ENCODE measurements at regions not wholly inside any gene's neighbourhood (a gene's known extent, or its start where the extent isn't known, plus 50 kb on each side); places are given as distances from the start of the nearest gene placed in this dataset.
"Not testable (repeated sequence)": the region's sequence is repeated elsewhere in the genome, so short reads cannot be mapped to it uniquely, and the experiment has no call there.

GRCh38 chr11:41789376-41789775 is 329.9 kb upstream of the LRRC4C start:
- H3K36me3 ChIP-seq: no peaks in the 10 kb centered on the region
- no peaks in the 10 kb centered on the region for H3K4me1 ChIP-seq (ENCODE audit: control insufficient read depth in 1 of 2, low read depth in 2 of 2)
- no peak overlapping the region for H3K4me3 ChIP-seq
- H3K9me3 ChIP-seq: no peaks in the 10 kb centered on the region
- ATAC-seq (ENCODE audit: insufficient number of reproducible peaks, low FRiP score, low read depth) (no peak), DNase-seq (ENCODE audit: low spot score) (no peak)
- no peaks in the 10 kb centered on the region for H3K27me3 ChIP-seq (replicated peaks; ENCODE audit: insufficient read depth)
- TF ChIP-seq CTCF (IDR thresholded peaks at IDR 0.05): no peak
- no peak overlapping the region for H3K27ac ChIP-seq

DNA sequence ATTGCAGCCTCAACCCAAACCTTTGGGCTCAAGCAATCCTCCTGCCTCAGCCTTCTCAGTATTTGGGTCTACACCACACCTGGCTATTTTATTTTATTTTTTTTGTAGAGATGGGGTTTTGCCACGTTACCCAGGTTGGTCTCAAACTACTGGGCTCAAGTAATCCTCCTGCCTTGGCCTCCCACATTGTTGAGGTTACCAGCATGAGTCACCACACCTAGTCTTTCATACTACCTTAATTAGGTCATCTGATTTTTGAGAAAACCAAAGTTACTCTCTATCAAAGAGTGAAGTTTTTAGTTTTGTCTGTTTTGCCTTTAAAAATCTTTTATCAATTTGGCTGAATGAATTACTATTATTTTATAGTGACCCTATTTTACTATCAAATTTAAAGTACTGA is 335.6 kb upstream of the LRRC4C start:
- no peak for TF ChIP-seq CTCF (IDR thresholded peaks at IDR 0.05)
- Histone ChIP-seq H3K4me1 (ENCODE audit: control insufficient read depth in 1 of 2, low read depth in 2 of 2) (no peaks in the 10 kb centered on the region), H3K9me3 (no peaks in the 10 kb centered on the region), H3K4me3 (no peak overlapping the region), H3K27ac (no peak overlapping the region), H3K27me3 (replicated peaks; ENCODE audit: insufficient read depth) (no peaks in the 10 kb centered on the region), H3K36me3 (no peaks in the 10 kb centered on the region)
- ATAC-seq (ENCODE audit: insufficient number of reproducible peaks, low FRiP score, low read depth) (no peak), DNase-seq (ENCODE audit: low spot score) (no peak)

DNA sequence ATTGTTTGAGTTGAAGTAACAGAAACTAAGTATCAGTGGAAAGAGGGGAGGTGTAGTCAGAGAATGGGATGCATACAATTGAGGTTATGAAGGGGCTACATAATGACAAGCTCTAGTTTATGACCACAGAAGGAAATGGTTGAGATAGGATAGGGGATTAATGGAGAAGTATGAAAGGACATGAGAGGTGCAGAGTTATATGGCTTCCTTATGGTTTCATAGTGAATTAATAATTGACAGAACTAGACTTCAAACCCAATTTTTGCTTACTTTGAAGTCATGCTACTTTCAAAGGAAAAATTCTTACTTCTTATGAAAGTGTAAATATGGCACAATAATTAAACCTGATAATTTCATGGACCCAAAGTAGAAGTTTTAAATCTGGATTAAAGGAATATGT is 340.3 kb upstream of the LRRC4C start:
- Histone ChIP-seq H3K4me3 (no peak overlapping the region), H3K27ac (no peak overlapping the region), H3K36me3 (no peaks in the 10 kb centered on the region), H3K9me3 (no peaks in the 10 kb centered on the region), H3K4me1 (ENCODE audit: control insufficient read depth in 1 of 2, low read depth in 2 of 2) (no peaks in the 10 kb centered on the region), H3K27me3 (replicated peaks; ENCODE audit: insufficient read depth) (no peaks in the 10 kb centered on the region)
- no peak for DNase-seq (ENCODE audit: low spot score)
- ATAC-seq (ENCODE audit: insufficient number of reproducible peaks, low FRiP score, low read depth): no peak
- no peak for TF ChIP-seq CTCF (IDR thresholded peaks at IDR 0.05)

DNA sequence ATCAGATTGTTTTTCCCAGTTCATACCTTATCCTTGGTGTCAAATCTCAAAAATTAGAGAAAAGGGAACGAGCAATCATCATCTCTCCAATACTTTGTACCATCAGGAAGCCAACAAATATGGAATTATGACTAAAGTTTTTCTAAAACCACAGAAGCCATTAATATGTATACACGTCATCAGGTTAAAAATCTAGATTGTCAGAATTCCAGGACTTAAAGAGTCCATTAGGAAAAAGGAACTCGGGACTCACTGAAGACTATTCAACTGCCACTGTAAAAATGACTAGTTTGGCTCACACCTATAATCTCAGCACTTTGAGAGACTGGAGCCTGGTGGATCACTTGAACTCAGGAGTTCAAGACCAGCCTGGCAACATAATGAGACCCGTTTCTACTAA is 344.4 kb upstream of the LRRC4C start:
- Histone ChIP-seq H3K9me3 (no peaks in the 10 kb centered on the region), H3K27me3 (replicated peaks; ENCODE audit: insufficient read depth) (no peaks in the 10 kb centered on the region), H3K36me3 (no peaks in the 10 kb centered on the region), H3K4me1 (ENCODE audit: control insufficient read depth in 1 of 2, low read depth in 2 of 2) (no peaks in the 10 kb centered on the region), H3K27ac (no peak overlapping the region), H3K4me3 (no peak overlapping the region)
- ATAC-seq (ENCODE audit: insufficient number of reproducible peaks, low FRiP score, low read depth) (no peak), DNase-seq (ENCODE audit: low spot score) (no peak)
- no peak for TF ChIP-seq CTCF (IDR thresholded peaks at IDR 0.05)

DNA sequence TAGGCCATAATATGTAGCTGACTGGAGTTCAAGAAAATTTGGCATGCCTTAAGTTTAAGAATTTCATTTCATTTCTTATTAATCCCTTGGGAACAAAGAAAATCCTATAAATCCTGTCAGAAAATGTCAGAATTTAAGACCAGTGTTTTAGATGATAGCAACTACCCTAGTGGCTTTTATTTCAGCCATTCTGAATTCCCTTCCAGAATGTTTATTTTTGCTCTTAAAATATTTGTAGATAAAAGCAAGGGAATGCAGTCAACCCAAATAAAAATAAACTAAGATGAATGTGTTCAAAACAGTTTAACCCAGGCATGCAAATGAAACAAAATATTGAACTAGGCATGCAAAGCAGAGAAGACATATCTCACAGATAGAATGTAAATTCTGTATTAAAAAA is 356.9 kb upstream of the LRRC4C start:
- no peak overlapping the region for H3K27ac ChIP-seq
- no peak for TF ChIP-seq CTCF (IDR thresholded peaks at IDR 0.05)
- H3K4me3 ChIP-seq: no peak overlapping the region
- no peaks in the 10 kb centered on the region for H3K27me3 ChIP-seq (replicated peaks; ENCODE audit: insufficient read depth)
- H3K4me1 ChIP-seq (ENCODE audit: control insufficient read depth in 1 of 2, low read depth in 2 of 2): no peaks in the 10 kb centered on the region
- DNase-seq (ENCODE audit: low spot score): no peak
- H3K36me3 ChIP-seq: no peaks in the 10 kb centered on the region
- peaks cover 4% of the 10 kb centered on the region for H3K9me3 ChIP-seq
- no peak for ATAC-seq (ENCODE audit: insufficient number of reproducible peaks, low FRiP score, low read depth)

- DNase-seq (ENCODE audit: low spot score); H3K27me3 ChIP-seq (replicated peaks; ENCODE audit: insufficient read depth); H3K27ac ChIP-seq; H3K4me1 ChIP-seq (ENCODE audit: control insufficient read depth in 1 of 2, low read depth in 2 of 2); H3K9me3 ChIP-seq; ATAC-seq (ENCODE audit: insufficient number of reproducible peaks, low FRiP score, low read depth); H3K36me3 ChIP-seq; H3K4me3 ChIP-seq: not testable (repeated sequence)
Observed at GRCh38 chr11:41824287-41824686, 364.8 kb upstream of the LRRC4C start.
